ENCODE measurements at regions not wholly inside any gene's neighbourhood (a gene's known extent, or its start where the extent isn't known, plus 50 kb on each side); places are given as distances from the start of the nearest gene placed in this dataset.
"Not testable (repeated sequence)": the region's sequence is repeated elsewhere in the genome, so short reads cannot be mapped to it uniquely, and the experiment has no call there.

DNA sequence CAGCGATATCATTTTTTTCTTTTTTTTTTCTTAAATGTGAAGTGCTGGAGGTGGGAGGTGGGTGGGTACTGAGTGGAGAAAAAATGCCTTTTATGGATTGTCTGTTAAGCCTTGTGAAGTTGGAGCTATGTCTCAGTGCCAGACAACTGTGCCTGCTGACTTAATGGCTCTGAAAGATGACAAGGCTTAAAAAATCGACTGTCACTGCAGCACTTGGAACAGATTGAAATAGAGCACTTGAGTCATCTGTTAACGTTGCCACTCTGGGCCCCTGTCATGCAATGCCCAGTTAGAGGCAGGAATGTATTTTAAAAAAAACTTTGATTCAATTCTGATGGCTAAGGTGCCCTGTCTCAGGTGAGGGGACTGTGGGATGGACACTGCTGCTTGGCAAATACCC, 108.2 kb upstream of the HS3ST2 start:
- DNase-seq (ENCODE audit: extremely low read depth, low read depth), result no peak

DNA sequence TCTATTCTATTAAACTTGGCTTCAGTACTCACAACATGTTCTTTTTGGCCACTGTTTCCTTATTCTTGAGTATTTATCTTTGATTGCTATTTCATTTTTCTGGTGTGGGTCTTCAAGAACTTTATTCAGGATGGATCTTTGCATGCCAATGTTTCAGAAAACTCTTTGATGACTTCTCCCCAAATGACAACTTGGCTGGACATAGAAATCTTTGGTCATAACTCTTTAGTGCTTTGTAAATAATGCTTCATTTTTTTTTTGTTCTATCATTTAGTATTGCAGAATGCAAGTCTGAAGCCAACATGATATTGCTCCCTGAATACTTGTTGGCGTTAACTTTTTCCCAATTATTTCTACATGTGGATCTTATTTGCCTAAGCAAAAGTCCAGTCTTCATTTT, 103.6 kb upstream of the HS3ST2 start:
- no peak for DNase-seq (ENCODE audit: extremely low read depth, low read depth)

DNA sequence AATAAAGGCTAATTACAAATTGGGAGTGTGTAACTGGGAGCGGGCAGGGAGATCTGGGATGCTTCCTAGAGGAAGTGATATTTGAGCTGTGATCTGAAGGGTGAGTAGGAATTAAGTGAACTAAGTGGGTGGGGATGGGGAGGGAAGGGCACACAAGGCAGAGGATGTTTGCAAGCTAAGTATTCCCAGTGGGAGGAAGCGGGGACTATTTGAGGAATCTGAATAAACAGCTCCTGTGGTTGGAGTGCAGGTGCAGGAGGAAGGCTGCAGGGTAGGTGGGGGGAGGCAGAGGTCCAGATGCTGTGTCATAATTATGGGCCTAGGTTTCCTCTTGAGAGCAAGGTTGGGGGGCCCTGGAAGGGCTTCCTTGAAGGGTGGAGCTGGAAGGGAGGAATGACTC, 102.1 kb upstream of the HS3ST2 start:
- DNase-seq (ENCODE audit: extremely low read depth, low read depth), result no peak

DNA sequence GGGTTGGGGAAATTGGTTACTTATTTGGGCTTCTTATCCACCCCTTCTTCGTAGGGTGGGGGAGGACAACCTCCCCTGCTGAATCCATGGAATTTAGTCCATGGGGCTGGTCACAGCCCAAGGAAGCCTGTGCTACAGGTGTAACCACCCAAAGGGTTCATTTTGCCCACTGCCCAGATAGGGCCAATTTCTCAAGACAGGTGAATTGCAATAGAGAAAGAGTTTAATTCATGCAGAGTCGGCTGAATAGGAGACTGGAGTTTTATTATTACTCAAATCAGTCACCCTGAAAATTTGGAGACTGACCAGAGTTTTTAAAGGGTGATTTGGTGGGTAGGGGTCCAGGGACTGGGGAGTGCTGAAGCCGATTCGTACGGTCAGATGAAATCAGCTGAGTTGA, 101.5 kb upstream of the HS3ST2 start:
- no peak for DNase-seq (ENCODE audit: extremely low read depth, low read depth)

DNA sequence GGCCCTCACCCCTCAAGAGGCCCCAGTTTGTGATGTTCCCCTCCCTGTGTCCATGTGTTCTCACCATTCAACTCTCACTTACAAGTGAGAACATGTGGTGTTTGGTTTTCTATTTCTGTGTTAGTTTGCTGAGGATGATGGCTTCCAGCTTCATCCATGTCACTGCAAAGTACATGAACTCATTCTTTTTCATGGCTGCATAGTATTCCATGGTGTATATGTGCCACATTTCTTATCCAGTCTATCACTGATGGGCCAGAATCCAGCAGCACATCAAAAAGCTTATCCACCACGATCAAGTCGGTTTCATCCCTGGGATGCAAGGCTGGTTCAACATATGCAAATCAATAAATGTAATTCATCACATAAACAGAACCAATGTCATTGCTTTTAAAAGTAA, 95.4 kb upstream of the HS3ST2 start:
- DNase-seq (ENCODE audit: extremely low read depth, low read depth), result not testable (repeated sequence)

DNA sequence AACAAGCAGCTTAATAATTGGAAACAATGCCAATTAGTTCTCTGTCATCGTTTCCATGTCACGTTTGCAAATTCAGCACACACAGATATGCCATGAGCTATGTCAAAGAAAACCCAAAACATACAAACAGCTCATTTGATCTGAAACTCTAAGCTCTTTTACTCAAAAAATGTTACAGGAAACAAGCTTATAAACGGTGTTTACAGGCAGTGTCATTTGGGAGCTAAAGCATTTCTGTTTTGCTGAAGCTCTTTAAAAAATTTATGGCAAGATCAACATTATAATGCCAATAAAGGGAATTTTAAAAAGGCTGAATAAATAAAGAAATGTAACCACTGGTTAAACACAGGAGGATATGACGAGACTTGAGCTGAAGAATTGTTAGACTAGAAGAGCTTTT, 94.0 kb upstream of the HS3ST2 start:
- no peak for DNase-seq (ENCODE audit: extremely low read depth, low read depth)

DNA sequence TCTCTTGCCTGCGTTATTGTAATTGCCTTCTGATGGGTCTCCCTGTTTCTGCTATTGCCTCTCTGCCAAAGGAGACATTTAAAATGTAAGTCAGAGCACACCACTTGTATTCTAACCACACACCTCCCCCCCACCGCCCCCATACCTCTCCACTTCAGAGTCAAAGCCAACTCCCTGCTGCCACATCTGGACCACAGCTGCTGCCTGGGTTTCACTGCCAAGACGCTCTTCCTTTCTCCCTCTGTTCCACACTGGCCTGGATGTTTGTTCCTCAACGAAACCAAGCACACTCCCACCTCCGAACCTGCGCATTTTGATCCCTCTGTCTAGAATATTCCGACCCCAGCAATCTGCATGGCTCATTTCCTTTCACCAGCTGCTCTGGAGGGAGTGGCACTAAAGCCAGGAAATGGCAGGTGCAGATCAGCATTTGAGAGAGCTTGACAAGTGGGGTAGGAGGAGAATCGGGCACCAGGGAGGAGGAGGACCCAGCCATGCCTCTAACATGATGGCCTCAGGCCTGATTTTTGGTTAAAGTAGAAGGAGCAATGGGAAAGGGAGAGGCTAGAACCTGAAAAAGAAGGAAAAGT, 92.4 kb upstream of the HS3ST2 start:
- DNase-seq (ENCODE audit: extremely low read depth, low read depth), result no peak

DNA sequence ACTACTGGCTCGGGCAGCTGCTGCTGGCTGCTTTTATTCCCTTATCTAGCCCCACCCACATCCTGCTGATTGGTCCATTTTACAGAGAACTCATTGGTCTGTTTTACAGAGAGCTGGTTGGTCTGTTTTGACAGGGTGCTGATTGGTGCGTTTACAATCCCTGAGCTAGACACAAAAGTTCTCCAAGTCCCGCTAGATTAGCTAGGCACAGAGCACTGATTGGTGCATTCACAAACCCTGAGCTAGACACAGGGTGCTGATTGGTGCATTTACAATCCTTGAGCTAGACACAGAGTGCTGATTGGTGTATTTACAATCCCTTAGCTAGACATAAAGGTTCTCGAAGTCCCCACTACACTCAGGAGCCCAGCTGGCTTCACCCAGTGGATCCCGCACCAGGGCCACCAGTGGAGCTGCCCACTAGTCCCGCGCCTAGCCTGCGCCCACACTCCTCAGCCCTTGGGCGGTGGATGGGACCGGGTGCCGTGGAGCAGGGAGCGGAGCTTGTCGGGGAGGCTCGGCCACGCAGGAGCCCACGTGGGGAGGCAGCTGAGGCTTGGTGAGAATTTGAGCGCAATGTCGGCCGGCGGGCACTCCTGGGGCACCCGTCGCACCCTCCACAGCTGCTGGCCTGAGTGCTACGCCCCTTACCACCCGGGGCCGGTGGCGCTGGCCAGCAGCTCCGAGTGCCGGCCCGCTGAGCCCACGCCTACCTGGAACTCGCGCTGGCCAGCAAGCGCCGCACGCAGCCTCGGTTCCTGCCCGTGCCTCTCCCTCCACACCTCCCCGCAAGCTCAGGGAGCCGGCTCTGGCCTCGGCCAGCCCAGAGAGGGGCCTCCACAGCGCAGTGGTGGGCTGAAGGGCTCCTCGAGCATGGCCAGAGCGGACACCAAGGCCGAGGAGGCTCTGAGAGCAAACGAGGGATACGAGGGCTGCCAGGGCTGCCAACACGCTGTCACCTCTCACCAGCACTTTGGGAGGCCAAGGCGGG, 91.1 kb upstream of the HS3ST2 start:
- DNase-seq (ENCODE audit: extremely low read depth, low read depth), result not testable (repeated sequence)

DNA sequence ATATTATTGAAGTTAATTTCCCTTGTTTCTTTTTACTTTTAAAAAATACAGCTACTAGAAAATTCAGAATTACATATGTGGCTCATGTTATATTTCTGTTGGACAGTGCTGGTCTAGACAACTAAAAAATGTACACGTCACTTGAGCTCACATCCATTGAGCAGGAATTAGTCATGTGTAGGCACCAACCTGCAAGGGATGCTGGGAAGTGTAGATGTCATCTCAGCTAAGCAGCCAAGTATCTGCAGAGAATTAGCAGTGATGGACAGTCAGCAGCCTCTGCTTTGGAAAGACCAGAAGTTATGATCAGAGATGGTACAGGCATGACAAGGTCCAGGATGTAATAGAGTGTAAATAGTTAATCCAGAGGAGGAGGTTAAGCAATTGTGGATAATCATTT, 87.1 kb upstream of the HS3ST2 start:
- no peak for DNase-seq (ENCODE audit: extremely low read depth, low read depth)

DNA sequence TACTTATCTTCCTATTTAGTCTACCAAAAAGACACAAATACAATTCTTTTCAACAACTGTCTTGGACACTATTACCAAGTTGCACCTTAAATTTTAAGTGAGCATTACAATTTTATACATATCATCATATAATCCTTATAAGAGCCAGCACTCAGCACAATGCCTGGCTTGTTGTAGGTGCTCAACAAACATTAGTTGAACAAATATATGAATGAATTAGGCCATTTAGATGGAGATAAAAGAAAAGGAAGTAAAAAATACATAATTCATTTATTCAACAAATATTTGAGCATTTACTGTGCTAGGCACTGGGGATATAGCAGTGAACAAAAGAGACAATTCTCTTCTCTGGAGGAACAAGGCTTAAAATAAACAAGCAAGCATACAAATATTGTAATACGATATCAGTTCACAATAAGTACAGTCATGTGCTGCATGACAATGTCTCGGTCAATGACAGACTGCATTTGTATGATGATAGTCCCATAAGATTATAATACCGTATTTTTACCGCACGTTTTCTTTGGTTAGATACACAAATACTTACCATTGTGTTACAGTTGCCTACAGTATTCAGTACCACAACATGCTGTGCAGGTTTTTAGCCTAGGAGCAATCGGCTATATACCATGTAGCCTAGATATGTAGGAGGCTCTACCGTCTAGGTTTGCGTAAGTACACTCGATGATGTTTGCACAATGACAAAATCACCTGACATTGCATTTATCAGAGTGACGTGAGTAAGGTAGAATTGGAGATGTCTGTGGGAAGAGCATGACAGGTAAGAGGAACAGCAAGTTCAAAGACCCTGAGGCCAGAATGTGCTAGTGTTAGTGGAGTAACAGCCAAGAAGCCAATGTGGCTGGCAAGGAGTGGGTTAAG, 86.4 kb upstream of the HS3ST2 start:
- DNase-seq (ENCODE audit: extremely low read depth, low read depth), result no peak

DNA sequence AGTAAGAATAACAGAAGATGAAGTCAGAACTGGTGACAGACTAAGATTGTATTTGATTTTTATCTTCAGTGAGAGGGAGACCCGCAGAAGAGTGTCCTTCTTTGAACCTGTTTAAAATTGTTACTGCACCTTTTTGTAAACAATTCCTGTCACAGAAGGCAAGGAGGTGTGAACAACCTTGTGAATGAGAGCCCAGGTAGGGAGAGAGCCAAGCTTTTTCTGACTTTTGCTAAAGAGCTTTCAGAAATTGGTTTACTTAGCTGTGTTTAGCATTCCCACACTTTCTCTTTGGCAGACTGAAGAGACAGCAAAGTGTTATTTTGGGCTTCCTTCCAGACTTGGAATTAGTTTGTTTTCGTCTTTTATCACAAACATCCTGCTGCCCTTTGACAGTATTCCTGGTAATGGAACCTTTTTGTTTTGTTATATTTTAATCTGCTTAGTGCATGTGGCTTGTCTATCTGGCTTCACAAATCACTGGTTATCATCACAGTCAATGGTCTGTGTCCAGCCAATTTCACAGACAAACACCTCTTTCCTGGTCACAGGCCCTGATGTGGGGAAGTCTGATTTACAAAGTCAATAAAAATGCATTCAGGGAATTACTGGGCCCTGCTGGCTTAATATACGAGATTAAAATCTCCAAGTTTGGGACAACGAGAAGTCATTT, 85.7 kb upstream of the HS3ST2 start:
- DNase-seq (ENCODE audit: extremely low read depth, low read depth), result no peak

DNA sequence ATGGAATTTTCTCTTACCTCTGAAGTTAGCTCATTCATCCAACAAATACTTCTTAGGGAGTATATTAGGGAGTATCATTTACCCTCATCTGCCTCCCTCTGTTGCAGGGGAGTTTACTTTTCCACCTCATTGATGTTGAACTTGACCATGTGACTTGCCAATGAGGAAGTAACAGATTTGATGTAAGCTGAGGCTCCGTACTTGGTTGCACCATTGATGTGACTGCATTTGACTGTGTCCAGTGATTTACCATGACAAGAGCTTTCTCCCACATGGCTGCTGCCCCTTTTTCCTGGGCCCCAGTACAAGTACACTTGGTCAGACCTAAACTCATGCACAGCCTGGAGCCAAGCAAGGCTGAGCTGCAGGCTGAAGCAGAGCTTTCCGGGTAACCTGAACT, 81.6 kb upstream of the HS3ST2 start:
- DNase-seq (ENCODE audit: extremely low read depth, low read depth), result no peak

DNA sequence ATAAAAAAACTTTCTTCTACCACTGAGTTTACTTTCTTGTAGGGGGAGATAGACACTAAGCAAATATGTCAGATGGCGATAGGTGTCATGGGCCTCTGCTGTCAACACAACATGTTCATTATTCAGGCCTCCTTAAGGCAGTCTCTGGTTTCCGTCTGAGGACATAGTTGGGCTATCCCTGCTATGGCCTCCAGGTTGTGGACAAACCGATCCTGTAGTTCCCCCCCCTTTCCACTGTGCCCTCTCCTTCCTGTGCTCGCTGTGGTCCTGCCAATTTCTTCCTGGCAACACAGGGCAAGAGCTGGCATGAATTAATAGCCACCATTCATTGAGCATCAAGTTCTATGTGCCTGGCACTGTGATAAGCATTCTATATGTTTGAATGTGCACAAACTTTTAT, 81.0 kb upstream of the HS3ST2 start:
- no peak for DNase-seq (ENCODE audit: extremely low read depth, low read depth)

DNA sequence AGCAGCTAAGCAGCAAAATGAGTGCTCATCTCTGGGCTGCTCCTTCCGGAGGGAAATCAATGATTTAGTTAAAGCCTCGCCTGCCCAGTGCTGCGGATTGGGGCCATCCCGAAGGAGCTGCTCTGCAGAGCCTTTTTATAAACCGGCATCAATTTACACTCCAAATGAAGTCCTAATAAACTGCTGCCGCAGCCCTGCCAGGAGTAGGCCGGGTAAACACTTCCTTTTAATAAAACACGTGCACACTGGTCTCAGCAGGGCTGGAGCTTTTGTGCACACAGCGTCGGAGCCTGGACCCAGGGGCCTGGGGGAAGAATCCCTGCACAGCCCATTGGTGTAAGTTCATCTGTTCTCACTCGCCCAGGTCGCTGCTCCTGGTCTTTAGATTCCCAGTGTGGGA, 79.6 kb upstream of the HS3ST2 start:
- DNase-seq (ENCODE audit: extremely low read depth, low read depth), result no peak

DNA sequence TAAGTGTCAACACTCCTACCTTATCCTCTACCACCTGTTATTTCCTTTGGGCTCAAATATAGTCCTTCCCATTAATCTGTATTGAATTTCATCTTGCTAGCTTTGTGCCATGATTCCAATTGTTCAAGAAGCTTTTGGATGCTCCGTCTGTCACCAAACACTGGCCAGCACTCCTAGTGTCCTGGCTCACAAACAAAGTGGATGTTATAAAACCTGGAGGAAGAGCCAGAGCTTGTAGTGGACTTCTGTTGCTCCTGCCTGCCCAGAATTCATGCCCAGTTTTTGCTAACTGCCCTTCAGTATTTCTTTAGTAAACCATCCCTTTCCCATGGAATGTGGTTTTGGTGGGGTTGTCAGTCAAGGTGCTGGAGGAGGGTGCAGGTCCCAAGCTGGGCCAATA, 77.2 kb upstream of the HS3ST2 start:
- DNase-seq (ENCODE audit: extremely low read depth, low read depth), result no peak

DNA sequence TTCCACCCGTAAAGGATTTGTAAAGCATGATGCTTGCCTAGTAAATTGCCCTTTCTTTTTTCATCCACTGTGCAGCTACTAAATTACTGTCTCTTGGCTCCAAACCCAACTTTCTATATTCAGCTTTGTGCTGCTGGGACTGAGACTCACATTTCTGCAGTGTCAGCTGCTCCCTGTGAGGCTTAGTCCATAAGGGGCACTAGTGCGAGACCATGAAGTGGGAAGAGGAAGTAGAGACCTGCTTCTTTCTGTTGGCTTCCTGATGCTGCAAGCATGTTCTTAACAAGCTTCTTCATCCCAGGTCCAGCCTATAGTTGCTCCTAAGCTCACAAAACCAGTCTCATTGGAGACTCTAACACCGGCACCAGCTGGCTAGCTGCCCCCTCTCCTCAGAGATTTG, 74.9 kb upstream of the HS3ST2 start:
- DNase-seq (ENCODE audit: extremely low read depth, low read depth), result no peak

DNA sequence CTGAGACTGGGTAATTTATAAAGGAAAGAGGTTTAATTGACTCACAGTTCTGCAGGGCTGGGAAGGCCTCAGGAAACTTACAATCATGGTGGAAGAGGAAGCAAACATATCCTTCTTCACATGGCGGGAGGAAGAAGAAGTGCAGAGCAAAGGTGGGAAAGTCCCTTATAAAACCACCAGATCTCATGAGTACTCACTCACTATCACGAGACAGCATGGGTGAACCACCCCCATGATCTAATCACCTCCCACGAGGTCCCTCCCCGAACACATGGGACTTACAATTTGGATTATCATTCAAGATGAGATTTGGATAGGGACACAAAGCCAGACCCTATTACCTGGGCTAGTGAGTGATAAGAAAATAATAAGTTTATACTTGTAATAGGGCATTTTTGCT, 70.6 kb upstream of the HS3ST2 start:
- DNase-seq (ENCODE audit: extremely low read depth, low read depth), result no peak

DNA sequence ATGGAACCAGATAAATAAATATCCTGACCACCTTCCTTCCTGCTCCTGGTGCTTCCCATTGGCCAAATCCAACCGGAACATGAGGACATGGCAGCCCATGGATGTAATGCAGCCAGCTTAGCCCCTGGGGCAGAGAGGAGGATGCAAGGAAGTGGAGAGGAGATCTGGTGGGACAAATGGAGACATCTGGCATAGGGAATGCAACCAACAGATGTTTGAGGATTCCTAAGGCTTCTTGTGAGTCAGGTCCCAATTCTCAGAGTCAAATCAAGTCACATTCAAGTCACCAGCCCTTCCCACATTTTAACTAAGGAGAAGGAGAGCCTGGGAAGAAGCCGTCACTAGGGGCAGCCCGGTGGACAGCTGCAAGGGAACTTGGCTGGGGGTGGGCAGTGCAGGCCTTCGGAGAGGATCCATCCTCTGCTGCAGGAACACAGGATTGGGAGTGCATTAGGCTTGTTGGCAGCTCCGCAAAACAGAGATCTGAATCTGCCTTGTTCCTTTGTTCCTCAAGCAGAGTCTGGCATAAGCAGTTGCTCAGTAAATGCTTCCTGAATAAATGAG, 62.8 kb upstream of the HS3ST2 start:
- no peak for DNase-seq (ENCODE audit: extremely low read depth, low read depth)

DNA sequence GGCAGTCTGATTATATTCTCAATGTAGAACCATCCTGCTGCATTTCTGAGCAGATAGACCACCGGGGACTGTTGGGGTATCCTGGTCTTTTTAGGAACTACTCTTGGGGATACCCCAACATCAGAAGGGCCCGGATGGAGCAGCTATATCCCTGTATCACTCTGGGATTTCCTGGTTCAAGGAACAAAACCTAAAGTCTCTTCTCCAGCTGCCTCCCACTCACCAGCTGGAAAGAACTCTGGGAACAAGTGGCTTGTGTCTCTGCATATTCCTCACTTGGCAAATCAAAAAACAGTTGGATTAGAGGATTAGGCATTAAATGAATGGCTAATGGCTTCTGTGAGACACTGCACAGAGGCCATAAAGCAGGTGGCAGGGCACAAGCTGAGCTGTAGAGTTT, 62.3 kb upstream of the HS3ST2 start:
- DNase-seq (ENCODE audit: extremely low read depth, low read depth), result no peak

DNA sequence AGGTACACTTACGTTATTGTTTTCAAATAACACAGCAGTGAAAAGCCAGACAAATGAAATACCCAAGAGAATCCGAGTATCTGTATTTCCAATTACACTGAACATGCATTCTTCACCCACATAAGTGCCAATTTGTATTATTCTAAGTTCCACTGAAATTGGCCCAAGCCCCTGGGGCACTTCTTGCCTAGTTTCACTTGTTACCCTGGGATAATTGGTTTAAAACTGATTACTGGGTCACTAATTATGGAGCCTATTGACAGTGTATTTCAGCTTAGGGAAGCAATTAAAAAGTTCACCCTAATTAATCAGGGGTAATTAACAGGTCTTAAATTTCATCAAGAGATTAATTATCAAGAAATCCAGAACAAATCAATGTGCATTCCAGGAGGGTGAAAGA, 60.5 kb upstream of the HS3ST2 start:
- no peak for DNase-seq (ENCODE audit: extremely low read depth, low read depth)

DNA sequence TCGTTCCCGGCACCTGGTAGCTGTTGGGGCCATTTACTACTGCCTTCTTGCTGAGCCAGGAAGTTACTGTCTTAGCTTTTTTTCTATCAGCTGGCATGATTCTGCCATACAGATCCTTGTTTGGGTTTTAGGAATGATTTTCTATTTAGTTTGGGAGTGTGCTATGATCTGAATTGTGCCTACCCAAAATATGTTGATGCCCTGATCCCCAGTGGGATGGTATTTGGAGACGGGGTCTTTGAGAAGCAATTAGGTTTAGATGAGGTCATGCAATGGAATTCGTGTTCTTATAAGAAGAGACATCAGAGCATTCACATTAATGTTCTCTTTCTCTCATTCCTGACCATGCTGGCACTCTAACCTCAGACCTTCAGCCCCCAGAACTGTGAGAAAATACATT, 59.4 kb upstream of the HS3ST2 start:
- DNase-seq (ENCODE audit: extremely low read depth, low read depth), result no peak

All from NCI-H460 (cell line).